ENCODE measurements at regions not wholly inside any gene's neighbourhood (a gene's known extent, or its start where the extent isn't known, plus 50 kb on each side); places are given as distances from the start of the nearest gene placed in this dataset.

DNA sequence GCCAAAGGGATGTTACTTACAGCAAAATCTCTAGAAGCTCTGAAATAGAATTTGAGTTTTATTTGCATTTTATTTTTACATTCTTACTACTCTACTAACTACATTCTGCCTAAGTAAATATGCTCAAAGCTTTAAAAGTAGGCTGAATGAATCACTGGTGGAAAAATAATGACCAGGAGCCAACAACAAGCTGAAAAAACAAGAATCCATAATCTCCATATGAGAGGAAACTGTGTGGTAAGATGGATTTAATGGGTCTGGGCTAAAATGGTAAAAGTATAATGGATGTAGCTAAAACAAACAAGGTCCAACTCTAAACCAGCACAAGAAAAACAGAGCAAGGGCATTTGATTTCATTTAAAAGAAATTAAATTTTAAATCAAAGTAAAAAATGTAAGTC is 525.8 kb upstream of the FTMT start:
- H3K4me3 ChIP-seq = no peak overlapping the region
- H3K27me3 ChIP-seq = no peaks in the 10 kb centered on the region
- DNase-seq = no peak
- TF ChIP-seq, protein P1, sequence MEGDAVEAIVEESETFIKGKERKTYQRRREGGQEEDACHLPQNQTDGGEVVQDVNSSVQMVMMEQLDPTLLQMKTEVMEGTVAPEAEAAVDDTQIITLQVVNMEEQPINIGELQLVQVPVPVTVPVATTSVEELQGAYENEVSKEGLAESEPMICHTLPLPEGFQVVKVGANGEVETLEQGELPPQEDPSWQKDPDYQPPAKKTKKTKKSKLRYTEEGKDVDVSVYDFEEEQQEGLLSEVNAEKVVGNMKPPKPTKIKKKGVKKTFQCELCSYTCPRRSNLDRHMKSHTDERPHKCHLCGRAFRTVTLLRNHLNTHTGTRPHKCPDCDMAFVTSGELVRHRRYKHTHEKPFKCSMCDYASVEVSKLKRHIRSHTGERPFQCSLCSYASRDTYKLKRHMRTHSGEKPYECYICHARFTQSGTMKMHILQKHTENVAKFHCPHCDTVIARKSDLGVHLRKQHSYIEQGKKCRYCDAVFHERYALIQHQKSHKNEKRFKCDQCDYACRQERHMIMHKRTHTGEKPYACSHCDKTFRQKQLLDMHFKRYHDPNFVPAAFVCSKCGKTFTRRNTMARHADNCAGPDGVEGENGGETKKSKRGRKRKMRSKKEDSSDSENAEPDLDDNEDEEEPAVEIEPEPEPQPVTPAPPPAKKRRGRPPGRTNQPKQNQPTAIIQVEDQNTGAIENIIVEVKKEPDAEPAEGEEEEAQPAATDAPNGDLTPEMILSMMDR (IDR thresholded peaks at IDR 0.05) = no peak
- no peak for TF ChIP-seq POLR2A (IDR thresholded peaks at IDR 0.05)
- no peaks in the 10 kb centered on the region for H3K4me1 ChIP-seq
- H3K9me3 ChIP-seq = no peaks in the 10 kb centered on the region
- no peak overlapping the region for H3K27ac ChIP-seq
- ATAC-seq = no peak
- intact Hi-C loops (cut with DNase I) = no loop called here
- H3K36me3 ChIP-seq = no peaks in the 10 kb centered on the region

GRCh38 chr5:121350181-121350930 is 501.3 kb upstream of the FTMT start:
- Histone ChIP-seq H3K4me3 (no peak overlapping the region), H3K4me1 (no peaks in the 10 kb centered on the region), H3K9me3 (no peaks in the 10 kb centered on the region), H3K27me3 (no peaks in the 10 kb centered on the region), H3K36me3 (no peaks in the 10 kb centered on the region), H3K27ac (no peak overlapping the region)
- ATAC-seq = no peak
- intact Hi-C loops (cut with DNase I) = no loop called here
- TF ChIP-seq, protein P1 (IDR thresholded peaks at IDR 0.05) = no peak
- no peak for TF ChIP-seq POLR2A (IDR thresholded peaks at IDR 0.05)
- DNase-seq = no peak
- 42 to 51% (median 50%) methylated on average over 4 of the region's 4 CpGs for WGBS, 4 donors

DNA sequence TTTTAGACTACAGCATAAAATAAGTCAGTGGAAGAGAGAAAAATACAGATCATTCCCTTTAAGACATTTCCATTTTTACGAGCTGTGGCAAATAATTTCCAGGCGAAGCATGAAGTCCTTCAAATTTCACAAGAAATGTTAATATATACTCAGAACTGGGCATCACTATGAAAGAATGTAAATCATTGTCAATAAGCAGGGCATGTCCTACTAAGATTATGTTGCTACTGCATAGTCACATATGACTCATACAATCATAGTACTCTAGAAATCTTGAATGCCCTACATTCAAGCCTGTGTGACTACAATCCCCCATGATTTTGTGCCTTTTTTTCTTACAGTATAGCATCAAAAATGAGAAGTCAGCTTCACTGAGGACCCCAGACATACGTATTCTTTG is 485.2 kb upstream of the FTMT start:
- H3K4me3 ChIP-seq = no peak overlapping the region
- WGBS, 4 donors = 68 to 75% (median 73%) methylated on average over 3 of the region's 3 CpGs
- DNase-seq (no peak), ATAC-seq (no peak)
- H3K4me1 ChIP-seq = no peaks in the 10 kb centered on the region
- intact Hi-C loops (cut with DNase I) = no loop called here
- H3K27ac ChIP-seq = no peak overlapping the region
- TF ChIP-seq, protein P1 (IDR thresholded peaks at IDR 0.05) = no peak
- TF ChIP-seq POLR2A (IDR thresholded peaks at IDR 0.05) = no peak
- H3K9me3 ChIP-seq = no peaks in the 10 kb centered on the region
- H3K36me3 ChIP-seq = no peaks in the 10 kb centered on the region
- no peaks in the 10 kb centered on the region for H3K27me3 ChIP-seq

GRCh38 chr5:121373371-121373770 is 478.3 kb upstream of the FTMT start:
- ATAC-seq = no peak
- WGBS, 4 donors = 55 to 71% (median 61%) methylated on average over 3 of the region's 3 CpGs
- Histone ChIP-seq H3K36me3 (no peaks in the 10 kb centered on the region), H3K4me3 (no peak overlapping the region), H3K9me3 (no peaks in the 10 kb centered on the region), H3K4me1 (no peaks in the 10 kb centered on the region), H3K27ac (no peak overlapping the region), H3K27me3 (no peaks in the 10 kb centered on the region)
- DNase-seq = no peak
- TF ChIP-seq, protein P1 (IDR thresholded peaks at IDR 0.05) = no peak
- no peak for TF ChIP-seq POLR2A (IDR thresholded peaks at IDR 0.05)
- intact Hi-C loops (cut with DNase I) = no loop called here

Data from heart left ventricle (tissue), 16 donors.